H9 (cell line): ENCODE measurements at regions not wholly inside any gene's neighbourhood (a gene's known extent, or its start where the extent isn't known, plus 50 kb on each side); places are given as distances from the start of the nearest gene placed in this dataset.

ENCODE experiments used
- DNase-seq: peaks from one replicate; pipeline ENCODE4 v3.0.0-alpha.2; 2017
- H2AFZ ChIP-seq: one replicate; pipeline ENCODE4 v1.6.1; 2013; ENCODE audit warnings: mild to moderate bottlenecking, low read length, control low read depth, moderate library complexity
- H2AK5ac ChIP-seq: 2 replicates; pipeline ENCODE4 v1.6.1; 2013; ENCODE audit warnings: low read length, control low read depth, mixed read lengths; ENCODE audit not compliant: insufficient read length
- H2BK120ac ChIP-seq: one replicate; pipeline ENCODE4 v1.6.1; 2013; ENCODE audit warnings: low read depth, mild to moderate bottlenecking, low read length, control low read depth, inconsistent platforms; ENCODE audit not compliant: poor library complexity, severe bottlenecking
- H2BK12ac ChIP-seq: 2 replicates; pipeline ENCODE4 v1.6.1; 2013; ENCODE audit warnings: low read length, control low read depth, mixed read lengths, low read depth; ENCODE audit not compliant: insufficient read length
- H2BK15ac ChIP-seq: 2 replicates; pipeline ENCODE4 v1.6.1; 2013; ENCODE audit warnings: low read depth, low read length, control low read depth
- H2BK20ac ChIP-seq: one replicate; pipeline ENCODE4 v1.6.1; 2013; ENCODE audit warnings: low read depth, mild to moderate bottlenecking, low read length, control low read depth, inconsistent platforms; ENCODE audit not compliant: poor library complexity, severe bottlenecking
- H2BK5ac ChIP-seq: 2 replicates; pipeline ENCODE4 v1.6.1; 2013; ENCODE audit warnings: low read length, control low read depth, mixed read lengths; ENCODE audit not compliant: insufficient read length
- H3K14ac ChIP-seq: 2 replicates; pipeline ENCODE4 v1.6.1; 2013; ENCODE audit warnings: low read length, control low read depth; ENCODE audit not compliant: insufficient read depth
- H3K18ac ChIP-seq: 2 replicates; pipeline ENCODE4 v1.6.1; 2013; ENCODE audit warnings: low read depth, mild to moderate bottlenecking, mixed read lengths, low read length, control low read depth; ENCODE audit not compliant: insufficient read length
- H3K23ac ChIP-seq: 2 replicates; pipeline ENCODE4 v1.6.1; 2013; ENCODE audit warnings: low read length, control low read depth, mixed read lengths, low read depth; ENCODE audit not compliant: insufficient read length
- H3K23me2 ChIP-seq: 2 replicates; pipeline ENCODE4 v1.6.1; 2013; ENCODE audit warnings: low read depth, mild to moderate bottlenecking, mixed read lengths, low read length, control low read depth; ENCODE audit not compliant: insufficient read length, poor library complexity, severe bottlenecking
- H3K27ac ChIP-seq: 2 replicates; pipeline ENCODE4 v1.5.1; 2013; ENCODE audit warnings: low read length, control low read depth, mixed read lengths, low read depth; ENCODE audit not compliant: insufficient read length
- H3K27me3 ChIP-seq: 2 replicates; pipeline ENCODE4 v1.6.1; 2013; ENCODE audit warnings: low read length, control low read depth, inconsistent platforms; ENCODE audit not compliant: insufficient read depth
- H3K4ac ChIP-seq: 2 replicates; pipeline ENCODE4 v1.6.1; 2013; ENCODE audit warnings: low read depth, mild to moderate bottlenecking, control low read depth, inconsistent platforms, low read length, moderate library complexity
- H3K4me1 ChIP-seq: 2 replicates; pipeline ENCODE4 v1.6.1; 2013; ENCODE audit warnings: low read length, control low read depth, inconsistent platforms; ENCODE audit not compliant: insufficient read depth
- H3K4me2 ChIP-seq: 2 replicates; pipeline ENCODE4 v1.6.1; 2013; ENCODE audit warnings: low read length, control low read depth, mixed read lengths; ENCODE audit not compliant: insufficient read length, insufficient read depth
- H3K56ac ChIP-seq: 2 replicates; pipeline ENCODE4 v1.6.1; 2013; ENCODE audit warnings: low read depth, mild to moderate bottlenecking, mixed read lengths, low read length, control low read depth; ENCODE audit not compliant: insufficient read length
- H3K79me1 ChIP-seq: 2 replicates; pipeline ENCODE4 v1.6.1; 2013; ENCODE audit warnings: low read depth, mild to moderate bottlenecking, moderate library complexity, low read length, control low read depth, inconsistent platforms; ENCODE audit not compliant: insufficient read depth, poor library complexity, severe bottlenecking
- H3K79me2 ChIP-seq: 2 replicates; pipeline ENCODE4 v1.6.1; 2013; ENCODE audit warnings: low read length, control low read depth, inconsistent platforms; ENCODE audit not compliant: insufficient read depth
- H3K9ac ChIP-seq: 2 replicates; pipeline ENCODE4 v1.6.1; 2013; ENCODE audit warnings: low read length, control low read depth, mixed read lengths; ENCODE audit not compliant: insufficient read length; ENCODE audit errors: extremely low read depth
- H3K9me3 ChIP-seq: one replicate; pipeline ENCODE4 v1.6.1; 2013; ENCODE audit warnings: low read depth, low read length, inconsistent platforms; ENCODE audit not compliant: control insufficient read depth
- H3T11ph ChIP-seq: one replicate; pipeline ENCODE4 v1.6.1; 2013; ENCODE audit warnings: mild to moderate bottlenecking, low read length, control low read depth, inconsistent platforms
- H4K20me1 ChIP-seq: one replicate; pipeline ENCODE4 v1.6.1; 2013; ENCODE audit not compliant: control insufficient read depth, insufficient read length, insufficient read depth
- H4K5ac ChIP-seq: 2 replicates; pipeline ENCODE4 v1.6.1; 2013; ENCODE audit warnings: low read depth, mild to moderate bottlenecking, mixed read lengths, low read length, control low read depth; ENCODE audit not compliant: insufficient read length
- H4K8ac ChIP-seq: replicated peaks from 2 replicates; pipeline ENCODE4 v1.6.1; 2013; ENCODE audit warnings: low read length, control low read depth, mixed read lengths, low read depth; ENCODE audit not compliant: insufficient read length
- H4K91ac ChIP-seq: 2 replicates; pipeline ENCODE4 v1.6.1; 2013; ENCODE audit warnings: low read depth, mild to moderate bottlenecking, moderate library complexity, mixed read lengths, low read length, control low read depth; ENCODE audit not compliant: insufficient read length
- H3K27ac Mint-ChIP-seq, 3 experiments: 2 replicates in 2 of 3; 3 replicates in 1 of 3; pipeline ENCODE4 v1.8.0; 2020 to 2021; ENCODE audit warnings: mixed read lengths in 3 of 3, mild to moderate bottlenecking in 1 of 3, moderate library complexity in 1 of 3
- H3K27me3 Mint-ChIP-seq: 2 replicates; pipeline ENCODE4 v1.8.0; 2021; ENCODE audit warnings: low read depth, mild to moderate bottlenecking, moderate library complexity, mixed read lengths
- H3K36me3 Mint-ChIP-seq, 3 experiments: 2 replicates in 2 of 3; 3 replicates in 1 of 3; pipeline ENCODE4 v1.8.0; 2020 to 2021; ENCODE audit warnings: low read depth in 3 of 3, mixed read lengths in 3 of 3; ENCODE audit not compliant: insufficient read depth in 1 of 3
- H3K4me1 Mint-ChIP-seq, 2 experiments: 2 replicates each; pipeline ENCODE4 v1.8.0; 2020; ENCODE audit warnings: mixed read lengths in 2 of 2
- H3K4me3 Mint-ChIP-seq, 2 experiments: 2 replicates in 1 of 2; 3 replicates in 1 of 2; pipeline ENCODE4 v1.8.0; 2020 to 2021; ENCODE audit warnings: mild to moderate bottlenecking in 2 of 2, mixed read lengths in 2 of 2, moderate library complexity in 1 of 2
- H3K9me3 Mint-ChIP-seq, 2 experiments: 2 replicates in 1 of 2; 3 replicates in 1 of 2; pipeline ENCODE4 v1.8.0; 2020; ENCODE audit warnings: mild to moderate bottlenecking in 2 of 2, mixed read lengths in 2 of 2, moderate library complexity in 1 of 2
- whole genome bisulfite sequencing: extraction: QIAGEN DNeasy Blood & Tissue Kit; methylation state at CpG from one replicate; pipeline ENCODE4 v1.1.7; 2013; ENCODE audit warnings: missing lambda C conversion rate, low lambda C conversion rate, mixed read lengths; ENCODE audit not compliant: insufficient read length; ENCODE audit errors: extremely low coverage; 5-methylcytosine and 5-hydroxymethylcytosine counted together
- TF ChIP-seq, protein P1 (sequence below): fragments of 200-600 bp; sonication (generic); conservative IDR thresholded peaks from 3 replicates; pipeline ENCODE4 v1.8.0; 2021; ENCODE audit warnings: antibody characterized with exemption, mild to moderate bottlenecking

DNA sequence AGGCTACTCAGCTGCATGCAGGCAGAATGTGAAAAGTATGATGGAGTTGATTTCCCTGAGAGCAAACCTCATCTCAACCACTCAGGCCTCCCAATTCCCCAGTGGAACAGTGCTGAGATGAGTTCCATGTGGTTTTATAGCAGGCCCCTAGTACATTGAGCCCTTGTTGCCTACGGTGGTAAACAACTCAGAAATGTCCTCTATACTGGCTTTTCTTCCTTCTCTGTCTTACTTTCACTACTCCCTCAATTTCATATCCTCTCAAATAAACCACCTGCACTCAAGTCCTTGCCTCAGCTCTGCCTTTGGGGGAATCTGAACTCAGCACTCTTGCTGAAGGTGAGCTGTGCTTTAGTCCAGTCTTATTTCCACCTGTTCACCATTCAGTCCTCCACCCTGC is 399.9 kb downstream of the PDCD6IP start:
- no peak overlapping the region for H2BK12ac ChIP-seq
- DNase-seq = no peak
- peak overlapping the region in 1 of 3 experiments; percentile 2; a peak in 1 of 7 replicates for H3K27ac Mint-ChIP-seq

More for the DNA sequence above, 399.9 kb downstream of the PDCD6IP start:
- Histone ChIP-seq H4K5ac (no peak overlapping the region), H2AK5ac (no peak overlapping the region), H3K9ac (no peak overlapping the region), H3K56ac (no peak overlapping the region), H3K14ac (no peak overlapping the region), H3K4me1 (no peaks in the 10 kb centered on the region), H2BK5ac (no peak overlapping the region), H3K18ac (no peak overlapping the region), H3K27ac (no peak overlapping the region), H2BK15ac (no peak overlapping the region), H4K91ac (no peak overlapping the region), H3T11ph (no peak overlapping the region), H3K27me3 (no peaks in the 10 kb centered on the region), H2AFZ (no peak overlapping the region), H3K79me2 (no peaks in the 10 kb centered on the region), H2BK20ac (no peak overlapping the region), H3K23ac (no peak overlapping the region), H3K4me2 (no peak overlapping the region), H3K79me1 (no peaks in the 10 kb centered on the region), H3K23me2 (no peaks in the 10 kb centered on the region), H4K20me1 (no peaks in the 10 kb centered on the region), H3K4ac (no peak overlapping the region), H3K9me3 (no peaks in the 10 kb centered on the region), H4K8ac (no peak overlapping the region), H2BK120ac (no peak overlapping the region)
- WGBS = no CpG with 5 or more reads among the region's 1 CpG
- Mint-ChIP-seq H3K9me3 (no peaks in the 10 kb centered on the region), H3K36me3 (no peaks in the 10 kb centered on the region), H3K4me3 (no peak overlapping the region), H3K27me3 (no peaks in the 10 kb centered on the region), H3K4me1 (no peaks in the 10 kb centered on the region)
- TF ChIP-seq, protein P1, sequence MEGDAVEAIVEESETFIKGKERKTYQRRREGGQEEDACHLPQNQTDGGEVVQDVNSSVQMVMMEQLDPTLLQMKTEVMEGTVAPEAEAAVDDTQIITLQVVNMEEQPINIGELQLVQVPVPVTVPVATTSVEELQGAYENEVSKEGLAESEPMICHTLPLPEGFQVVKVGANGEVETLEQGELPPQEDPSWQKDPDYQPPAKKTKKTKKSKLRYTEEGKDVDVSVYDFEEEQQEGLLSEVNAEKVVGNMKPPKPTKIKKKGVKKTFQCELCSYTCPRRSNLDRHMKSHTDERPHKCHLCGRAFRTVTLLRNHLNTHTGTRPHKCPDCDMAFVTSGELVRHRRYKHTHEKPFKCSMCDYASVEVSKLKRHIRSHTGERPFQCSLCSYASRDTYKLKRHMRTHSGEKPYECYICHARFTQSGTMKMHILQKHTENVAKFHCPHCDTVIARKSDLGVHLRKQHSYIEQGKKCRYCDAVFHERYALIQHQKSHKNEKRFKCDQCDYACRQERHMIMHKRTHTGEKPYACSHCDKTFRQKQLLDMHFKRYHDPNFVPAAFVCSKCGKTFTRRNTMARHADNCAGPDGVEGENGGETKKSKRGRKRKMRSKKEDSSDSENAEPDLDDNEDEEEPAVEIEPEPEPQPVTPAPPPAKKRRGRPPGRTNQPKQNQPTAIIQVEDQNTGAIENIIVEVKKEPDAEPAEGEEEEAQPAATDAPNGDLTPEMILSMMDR = no peak
